Caco-2 (cell line): ENCODE measurements at regions not wholly inside any gene's neighbourhood (a gene's known extent, or its start where the extent isn't known, plus 50 kb on each side); places are given as distances from the start of the nearest gene placed in this dataset.

Experiments used
- BruUV-seq: library from RNA; stranded (reverse); fragments of 400-500 nt; replicated peaks from 2 replicates; lab custom pipeline; 2021; lab: Mats Ljungman, UMichigan
- CTCF ChIA-PET: fragments of 300-600 bp; sonication (Branson Sonifier 250); formaldehyde crosslinking; loops from one replicate; lab custom pipeline; 2022; ENCODE audit warnings: antibody characterized with exemption; lab: Charles Lee
- POLR2A ChIA-PET: fragments of 300-600 bp; sonication (Branson Sonifier 250); formaldehyde crosslinking; loops from one replicate; lab custom pipeline; 2022; ENCODE audit warnings: antibody characterized with exemption; lab: Charles Lee
- DNase-seq, 2 experiments: peaks; one replicate each; pipeline versions ENCODE4 v3.0.0 to v3.0.0-alpha.2; 2020 to 2022
- H3K27me3 ChIP-seq: replicated peaks from 2 replicates; pipeline ENCODE4 v1.6.0; 2011; ENCODE audit warnings: low read length; ENCODE audit not compliant: control insufficient read depth, insufficient read depth
- H3K36me3 ChIP-seq: 2 replicates; pipeline ENCODE4 v1.5.1; 2011; ENCODE audit warnings: low read length; ENCODE audit not compliant: control insufficient read depth, insufficient read depth
- H3K4me1 ChIP-seq: fragments of 250-450 bp; sonication (Bioruptor Pico); 2 replicates; pipeline ENCODE4 v1.5.1; 2020; ENCODE audit warnings: mild to moderate bottlenecking
- H3K4me3 ChIP-seq: 2 replicates; pipeline ENCODE4 v1.5.1; 2011; ENCODE audit warnings: low read depth, mild to moderate bottlenecking, control low read depth, low read length
- H3K9me3 ChIP-seq: fragments of 250-450 bp; sonication (Bioruptor Pico); 2 replicates; pipeline ENCODE4 v1.5.1; 2020; ENCODE audit warnings: mild to moderate bottlenecking, moderate library complexity
- H3K27ac Mint-ChIP-seq: one replicate; pipeline ENCODE4 v1.8.0; 2022; ENCODE audit warnings: mixed read lengths; ENCODE audit not compliant: unreplicated experiment
- H3K27me3 Mint-ChIP-seq: one replicate; pipeline ENCODE4 v1.8.0; 2022; ENCODE audit warnings: mixed read lengths; ENCODE audit not compliant: insufficient read depth, unreplicated experiment
- H3K36me3 Mint-ChIP-seq: one replicate; pipeline ENCODE4 v1.8.0; 2022; ENCODE audit warnings: mild to moderate bottlenecking, mixed read lengths; ENCODE audit not compliant: insufficient read depth, unreplicated experiment
- H3K4me1 Mint-ChIP-seq: one replicate; pipeline ENCODE4 v1.8.0; 2022; ENCODE audit warnings: low read depth, mixed read lengths; ENCODE audit not compliant: unreplicated experiment
- H3K4me3 Mint-ChIP-seq: one replicate; pipeline ENCODE4 v1.8.0; 2022; ENCODE audit warnings: mild to moderate bottlenecking, moderate library complexity, mixed read lengths; ENCODE audit not compliant: unreplicated experiment
- H3K9me3 Mint-ChIP-seq: one replicate; pipeline ENCODE4 v1.8.0; 2022; ENCODE audit warnings: mixed read lengths; ENCODE audit not compliant: unreplicated experiment
- intact Hi-C: fragments of 100-400 bp; cut with micrococcal nuclease; formaldehyde crosslinking; loops from one replicate; pipeline ENCODE4 v1.10.0; 2022; ENCODE audit not compliant: unreplicated experiment
- TF ChIP-seq, protein P1 (sequence below), 2 experiments: fragments of 200-600 bp in 1 of 2; IDR thresholded peaks; 1 replicate in 1 of 2; 2 replicates in 1 of 2; pipeline versions ENCODE4 v1.5.1 to v1.8.0; 2011 to 2022; ENCODE audit warnings: antibody characterized with exemption in 1 of 2, control low read depth in 1 of 2, inconsistent platforms in 1 of 2, low read depth in 1 of 2, low read length in 1 of 2, mild to moderate bottlenecking in 1 of 2, moderate library complexity in 1 of 2; ENCODE audit not compliant: insufficient read depth in 1 of 2, severe bottlenecking in 1 of 2, unreplicated experiment in 1 of 2

DNA sequence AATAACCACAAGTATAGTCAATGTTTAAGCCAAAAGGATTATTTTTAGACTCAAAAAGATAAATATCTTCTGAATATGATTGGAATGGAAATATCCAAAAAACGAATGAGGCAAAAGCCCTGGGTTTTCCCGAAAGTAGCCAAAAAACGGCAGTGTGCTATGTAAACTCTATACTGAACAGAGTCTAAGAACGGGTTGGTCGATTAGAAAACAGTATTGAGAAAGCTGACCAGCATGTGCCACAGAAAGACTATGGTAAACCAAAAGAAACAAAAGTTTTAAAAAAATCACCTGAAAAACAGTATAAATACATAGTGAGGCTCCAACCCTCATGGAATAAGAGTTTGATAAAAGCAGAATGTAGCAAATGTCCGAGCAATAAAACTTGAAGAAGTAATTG, 92.0 kb upstream of the DLGAP1 start:
- Mint-ChIP-seq H3K27me3 (no peaks in the 10 kb centered on the region), H3K4me3 (no peak overlapping the region), H3K27ac (no peak overlapping the region), H3K36me3 (no peaks in the 10 kb centered on the region), H3K4me1 (no peaks in the 10 kb centered on the region), H3K9me3 (no peaks in the 10 kb centered on the region)
- intact Hi-C loops = no loop called here
- no peaks in the 10 kb centered on the region for H3K36me3 ChIP-seq
- no peaks in the 10 kb centered on the region for H3K9me3 ChIP-seq
- no peak overlapping the region for H3K4me3 ChIP-seq
- TF ChIP-seq, protein P1, sequence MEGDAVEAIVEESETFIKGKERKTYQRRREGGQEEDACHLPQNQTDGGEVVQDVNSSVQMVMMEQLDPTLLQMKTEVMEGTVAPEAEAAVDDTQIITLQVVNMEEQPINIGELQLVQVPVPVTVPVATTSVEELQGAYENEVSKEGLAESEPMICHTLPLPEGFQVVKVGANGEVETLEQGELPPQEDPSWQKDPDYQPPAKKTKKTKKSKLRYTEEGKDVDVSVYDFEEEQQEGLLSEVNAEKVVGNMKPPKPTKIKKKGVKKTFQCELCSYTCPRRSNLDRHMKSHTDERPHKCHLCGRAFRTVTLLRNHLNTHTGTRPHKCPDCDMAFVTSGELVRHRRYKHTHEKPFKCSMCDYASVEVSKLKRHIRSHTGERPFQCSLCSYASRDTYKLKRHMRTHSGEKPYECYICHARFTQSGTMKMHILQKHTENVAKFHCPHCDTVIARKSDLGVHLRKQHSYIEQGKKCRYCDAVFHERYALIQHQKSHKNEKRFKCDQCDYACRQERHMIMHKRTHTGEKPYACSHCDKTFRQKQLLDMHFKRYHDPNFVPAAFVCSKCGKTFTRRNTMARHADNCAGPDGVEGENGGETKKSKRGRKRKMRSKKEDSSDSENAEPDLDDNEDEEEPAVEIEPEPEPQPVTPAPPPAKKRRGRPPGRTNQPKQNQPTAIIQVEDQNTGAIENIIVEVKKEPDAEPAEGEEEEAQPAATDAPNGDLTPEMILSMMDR (IDR thresholded peaks at IDR 0.05; ENCODE audit: insufficient read depth in 1 of 2, low read depth in 1 of 2, low read length in 1 of 2, severe bottlenecking in 1 of 2, unreplicated experiment in 1 of 2) = no peak
- CTCF ChIA-PET = no interaction called here
- no TSS peak for BruUV-seq
- H3K4me1 ChIP-seq = no peaks in the 10 kb centered on the region
- H3K27me3 ChIP-seq = no peaks in the 10 kb centered on the region
- POLR2A ChIA-PET = no interaction called here
- no peak for DNase-seq

DNA sequence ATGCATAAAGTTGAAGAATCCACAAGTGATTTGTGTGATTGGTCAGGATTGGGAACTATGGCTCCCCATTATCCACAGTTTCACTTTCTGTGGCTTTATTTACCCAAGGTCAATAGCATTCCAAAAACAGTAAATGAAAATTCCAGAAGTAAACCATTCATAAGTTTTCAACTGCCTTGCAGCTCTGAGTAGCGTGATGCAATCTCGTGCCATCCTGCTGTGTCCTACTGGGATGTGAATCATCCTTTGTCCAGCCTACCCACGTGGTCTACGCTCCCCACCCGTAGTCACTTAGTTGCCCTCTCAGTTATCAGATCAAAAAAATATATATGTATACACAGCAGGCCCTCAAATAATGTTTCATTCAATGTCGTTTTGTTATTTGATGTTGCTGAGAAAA, 89.0 kb upstream of the DLGAP1 start:
- Histone ChIP-seq H3K27me3 (no peaks in the 10 kb centered on the region), H3K4me1 (no peaks in the 10 kb centered on the region), H3K36me3 (no peaks in the 10 kb centered on the region), H3K9me3 (peaks cover 2% of the 10 kb centered on the region; the same call in 1 of the 2 replicates), H3K4me3 (no peak overlapping the region)
- H3K36me3 Mint-ChIP-seq = no peaks in the 10 kb centered on the region
- DNase-seq = no peak
- H3K4me3 Mint-ChIP-seq = no peak overlapping the region
- H3K27ac Mint-ChIP-seq = no peak overlapping the region
- ChIA-PET POLR2A (no interaction called here), CTCF (no interaction called here)
- no peaks in the 10 kb centered on the region for H3K4me1 Mint-ChIP-seq
- intact Hi-C loops = no loop called here
- TF ChIP-seq, protein P1 (IDR thresholded peaks at IDR 0.05; ENCODE audit: insufficient read depth in 1 of 2, low read depth in 1 of 2, low read length in 1 of 2, severe bottlenecking in 1 of 2, unreplicated experiment in 1 of 2) = no peak
- BruUV-seq = no TSS peak
- no peaks in the 10 kb centered on the region for H3K27me3 Mint-ChIP-seq
- H3K9me3 Mint-ChIP-seq = peaks cover 7% of the 10 kb centered on the region

DNA sequence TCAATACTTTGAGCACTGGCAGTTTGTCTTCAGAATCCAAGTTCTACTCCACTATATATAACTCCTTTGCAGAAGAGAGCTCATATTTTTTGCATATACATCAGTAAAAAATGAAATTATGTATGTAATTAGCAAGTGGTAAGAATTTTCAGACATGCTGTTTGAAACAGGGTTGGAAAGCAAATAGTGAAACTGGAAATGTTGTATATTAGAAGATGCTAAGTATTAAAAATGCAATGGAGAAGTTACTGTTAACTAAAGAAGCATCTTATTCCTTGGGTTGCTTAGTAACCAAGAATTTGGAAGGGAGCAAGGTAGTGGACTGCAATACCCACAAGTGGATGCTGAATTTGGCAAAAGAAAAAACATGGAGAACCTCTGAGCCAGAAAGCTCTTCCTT, 88.6 kb upstream of the DLGAP1 start:
- BruUV-seq = no TSS peak
- ChIA-PET CTCF (no interaction called here), POLR2A (no interaction called here)
- no peak overlapping the region for H3K27ac Mint-ChIP-seq
- Histone ChIP-seq H3K4me3 (no peak overlapping the region), H3K36me3 (no peaks in the 10 kb centered on the region), H3K4me1 (no peaks in the 10 kb centered on the region), H3K27me3 (no peaks in the 10 kb centered on the region), H3K9me3 (peaks cover 7% of the 10 kb centered on the region; the same call in 1 of the 2 replicates)
- no peaks in the 10 kb centered on the region for H3K4me1 Mint-ChIP-seq
- H3K9me3 Mint-ChIP-seq = peaks cover 11% of the 10 kb centered on the region
- H3K4me3 Mint-ChIP-seq = no peak overlapping the region
- no peaks in the 10 kb centered on the region for H3K36me3 Mint-ChIP-seq
- no peak for DNase-seq
- H3K27me3 Mint-ChIP-seq = no peaks in the 10 kb centered on the region
- intact Hi-C loops = no loop called here
- TF ChIP-seq, protein P1 (IDR thresholded peaks at IDR 0.05; ENCODE audit: insufficient read depth in 1 of 2, low read depth in 1 of 2, low read length in 1 of 2, severe bottlenecking in 1 of 2, unreplicated experiment in 1 of 2) = no peak
